ENCODE measurements at regions not wholly inside any gene's neighbourhood (a gene's known extent, or its start where the extent isn't known, plus 50 kb on each side); places are given as distances from the start of the nearest gene placed in this dataset.

DNA sequence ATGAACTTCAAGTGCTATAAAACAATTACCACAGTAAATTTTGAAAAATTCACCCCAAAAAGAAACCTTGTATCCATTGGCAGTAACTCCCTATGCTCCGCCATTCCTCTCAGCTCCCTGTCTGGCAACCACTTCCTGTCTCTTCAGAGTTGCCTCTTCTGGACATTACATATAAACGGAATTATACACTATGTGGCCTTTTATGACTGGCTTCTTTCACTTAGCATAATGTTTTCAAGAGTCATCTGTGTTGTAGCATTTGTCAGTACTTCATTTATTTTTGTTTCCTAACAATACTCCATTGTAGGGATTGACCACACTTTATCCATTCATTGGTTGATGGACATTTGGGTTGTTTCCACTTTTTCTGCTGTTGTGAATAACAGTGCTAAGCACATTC lies 50.1 kb downstream of the CEP43 start:
- no peaks in the 10 kb centered on the region for H3K27me3 Mint-ChIP-seq
- peaks cover 24 to 28% of the 10 kb centered on the region in 2 donors for H3K4me1 Mint-ChIP-seq (ENCODE audit: low read depth in 2 of 2)
- DNase-seq (no peak), ATAC-seq (replicated peaks) (no peak)
- no peaks in the 10 kb centered on the region for H3K36me3 Mint-ChIP-seq (ENCODE audit: insufficient read depth)
- no peak overlapping the region for H3K4me3 Mint-ChIP-seq
- no peaks in the 10 kb centered on the region for H3K9me3 Mint-ChIP-seq
- peak overlapping the region in 1 of 2 donors; percentile 17 for H3K27ac Mint-ChIP-seq

GRCh38 chr6:167050903-167051302 lies 51.7 kb downstream of the CEP43 start:
- peak overlapping the region in 1 of 2 donors; percentile 60 for H3K27ac Mint-ChIP-seq
- H3K9me3 Mint-ChIP-seq, result no peaks in the 10 kb centered on the region
- H3K36me3 Mint-ChIP-seq (ENCODE audit: insufficient read depth), result peaks cover 3% of the 10 kb centered on the region
- ATAC-seq (replicated peaks), result no peak
- H3K27me3 Mint-ChIP-seq, result no peaks in the 10 kb centered on the region
- H3K4me3 Mint-ChIP-seq, result no peak overlapping the region
- DNase-seq, result no peak
- H3K4me1 Mint-ChIP-seq (ENCODE audit: low read depth in 2 of 2), result peaks cover 33 to 34% of the 10 kb centered on the region in 2 donors

DNA sequence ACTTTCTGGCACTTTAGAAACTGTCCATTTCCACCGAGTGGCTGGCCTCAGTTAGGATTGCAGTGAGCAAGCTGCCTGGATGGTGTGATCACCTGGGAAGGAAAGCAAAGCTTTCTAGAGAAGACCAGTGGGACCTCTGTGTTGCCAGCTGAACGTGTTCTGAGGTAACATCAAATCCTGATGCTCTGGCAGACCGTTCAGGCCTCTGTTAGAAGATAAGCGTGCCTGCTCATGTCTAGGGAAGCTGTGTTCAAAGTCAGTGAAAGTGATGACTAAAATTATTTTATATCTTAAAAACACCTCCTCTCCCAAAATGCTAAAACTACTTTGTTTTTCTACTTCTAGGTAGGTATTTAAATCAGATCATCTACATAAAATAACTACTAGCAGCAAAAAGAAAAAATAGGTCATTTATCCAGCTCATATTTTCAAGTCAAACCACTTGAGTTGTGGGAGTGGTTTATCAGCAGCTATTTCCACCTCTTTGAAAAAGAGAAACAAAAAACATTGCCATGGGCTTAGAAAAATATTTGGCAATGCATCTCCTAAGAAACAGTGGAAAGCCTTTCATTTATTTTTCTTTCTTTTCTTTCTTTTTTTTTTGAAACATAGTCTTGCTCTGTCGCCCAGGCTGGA lies 54.8 kb downstream of the CEP43 start:
- no peaks in the 10 kb centered on the region for H3K27me3 Mint-ChIP-seq
- ATAC-seq (replicated peaks) (peak; percentile 40), DNase-seq (no peak)
- no peaks in the 10 kb centered on the region for H3K9me3 Mint-ChIP-seq
- peaks cover 18 to 22% of the 10 kb centered on the region in 2 donors for H3K4me1 Mint-ChIP-seq (ENCODE audit: low read depth in 2 of 2)
- H3K27ac Mint-ChIP-seq, result peak overlapping the region in 1 of 2 donors; percentile 95
- peak overlapping the region in 1 of 2 donors; percentile 75 for H3K4me3 Mint-ChIP-seq
- peaks cover 9% of the 10 kb centered on the region for H3K36me3 Mint-ChIP-seq (ENCODE audit: insufficient read depth)

DNA sequence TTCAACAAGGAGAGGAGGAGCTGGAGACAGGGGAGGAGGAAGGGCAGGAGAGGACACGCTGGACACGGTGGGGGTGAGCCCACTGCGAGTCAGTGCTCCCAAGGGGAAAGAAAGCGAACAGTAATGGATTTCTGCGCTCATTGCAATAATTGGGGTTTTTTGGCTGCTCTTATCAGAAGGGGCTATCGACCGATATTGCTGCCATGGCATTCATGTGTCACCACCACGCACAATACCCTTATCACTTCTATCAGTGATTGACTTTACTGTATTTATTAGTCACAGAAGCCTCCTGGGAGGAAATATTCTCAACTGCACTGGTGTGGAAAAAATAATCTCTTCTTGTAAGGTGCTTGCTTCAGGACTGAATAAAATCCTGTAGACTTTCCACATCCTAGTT lies 55.8 kb downstream of the CEP43 start:
- peaks cover 9% of the 10 kb centered on the region for H3K36me3 Mint-ChIP-seq (ENCODE audit: insufficient read depth)
- DNase-seq (no peak), ATAC-seq (replicated peaks) (no peak)
- H3K27me3 Mint-ChIP-seq, result no peaks in the 10 kb centered on the region
- no peaks in the 10 kb centered on the region for H3K9me3 Mint-ChIP-seq
- H3K4me3 Mint-ChIP-seq, result peak overlapping the region in 1 of 2 donors; percentile 75
- H3K27ac Mint-ChIP-seq, result peak overlapping the region in 1 of 2 donors; percentile 95
- peaks cover 18 to 21% of the 10 kb centered on the region in 2 donors for H3K4me1 Mint-ChIP-seq (ENCODE audit: low read depth in 2 of 2)

DNA sequence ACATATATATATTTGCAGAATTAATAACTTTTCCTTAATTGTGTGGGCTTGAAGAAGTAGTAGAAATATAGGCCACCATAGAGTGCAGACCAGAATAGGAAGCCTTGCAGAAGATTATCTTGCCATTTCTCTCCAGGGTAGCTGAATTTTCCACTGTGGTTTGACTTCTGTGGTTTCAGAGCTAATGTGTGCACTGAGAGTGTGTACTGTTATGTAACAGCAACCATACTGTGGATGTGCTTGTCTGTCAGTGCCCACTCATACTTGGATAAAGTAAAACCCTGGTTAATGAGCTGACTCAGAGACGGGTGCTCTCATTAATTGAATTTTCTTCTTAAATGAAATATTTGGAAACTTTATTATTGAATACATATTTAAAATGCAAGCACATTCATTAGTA lies 57.2 kb downstream of the CEP43 start:
- Mint-ChIP-seq H3K9me3 (no peaks in the 10 kb centered on the region), H3K27ac (peak overlapping the region in 1 of 2 donors; percentile 85), H3K4me3 (no peak overlapping the region), H3K4me1 (ENCODE audit: low read depth in 2 of 2) (peaks cover 18 to 19% of the 10 kb centered on the region in 2 donors), H3K36me3 (ENCODE audit: insufficient read depth) (peaks cover 9% of the 10 kb centered on the region), H3K27me3 (no peaks in the 10 kb centered on the region)
- ATAC-seq (replicated peaks) (peak; percentile 93), DNase-seq (peak in 2 of 3 experiments; percentile 24 to 25)

DNA sequence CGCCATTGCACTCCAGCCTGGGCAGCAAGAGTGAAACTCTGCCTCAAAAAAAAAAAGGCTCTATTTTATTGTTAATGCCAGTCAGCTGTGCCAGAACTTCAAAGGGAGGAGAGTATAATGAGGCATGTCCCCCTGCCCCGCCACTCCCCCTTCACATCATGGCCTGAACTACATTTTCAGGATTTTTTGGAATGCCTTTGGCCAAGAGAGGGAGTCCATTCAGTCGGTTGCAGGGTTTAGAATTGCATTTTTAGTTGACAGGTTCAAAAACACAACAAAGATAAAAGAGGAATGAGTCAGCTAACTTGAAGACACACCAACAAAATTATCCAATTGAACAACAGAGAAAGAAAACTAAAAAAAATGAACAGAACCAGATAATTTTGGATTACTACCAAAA lies 59.1 kb downstream of the CEP43 start:
- peaks cover 18 to 19% of the 10 kb centered on the region in 2 donors for H3K4me1 Mint-ChIP-seq (ENCODE audit: low read depth in 2 of 2)
- peaks cover 0 to 5% of the 10 kb centered on the region in 2 donors for H3K27me3 Mint-ChIP-seq
- DNase-seq (no peak), ATAC-seq (replicated peaks) (no peak)
- H3K36me3 Mint-ChIP-seq (ENCODE audit: insufficient read depth), result peaks cover 9% of the 10 kb centered on the region
- H3K4me3 Mint-ChIP-seq, result no peak overlapping the region
- H3K9me3 Mint-ChIP-seq, result no peaks in the 10 kb centered on the region
- no peak overlapping the region for H3K27ac Mint-ChIP-seq

Measured in effector memory CD8-positive, alpha-beta T cell (primary cell).